ENCODE measurements at regions not wholly inside any gene's neighbourhood (a gene's known extent, or its start where the extent isn't known, plus 50 kb on each side); places are given as distances from the start of the nearest gene placed in this dataset.
A peak's percentile ranks its signal among the peaks of the same experiment; 100 is the strongest.

DNA sequence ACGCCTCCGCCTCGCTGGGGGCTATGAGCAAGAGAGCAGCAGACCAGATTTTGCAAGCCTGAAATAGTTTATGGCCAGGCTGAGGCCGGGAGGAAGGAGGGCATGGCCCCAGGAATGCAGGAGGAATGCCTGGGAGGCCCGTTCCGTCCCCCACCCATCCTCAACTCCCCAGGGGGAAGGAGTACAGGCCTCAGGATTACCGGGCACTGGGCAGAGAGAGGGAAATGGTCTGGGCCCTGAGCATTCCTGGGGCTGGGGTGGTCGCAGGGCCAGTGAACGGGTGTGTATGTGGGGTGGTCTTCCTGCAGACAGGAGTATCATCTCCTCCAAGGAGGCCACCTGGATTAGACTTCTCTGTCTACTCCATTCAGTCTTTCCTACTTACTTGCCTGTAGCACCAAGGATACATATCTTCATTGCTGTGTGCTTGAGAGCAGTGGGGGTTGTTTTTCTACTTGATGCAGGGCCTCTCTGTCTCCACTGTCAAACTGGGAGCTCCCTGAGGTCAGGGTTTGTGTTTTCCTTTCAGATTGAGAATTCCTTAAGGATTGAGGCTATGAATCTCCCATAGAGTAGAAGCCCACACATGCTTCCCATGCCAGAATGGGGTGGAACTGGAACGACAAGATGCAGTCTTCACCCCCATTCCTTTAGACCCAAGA, 81.3 kb downstream of the VEGFA start:
- H3K4me3 ChIP-seq, result no peak overlapping the region
- intact Hi-C loops (cut with DNase I; ENCODE audit: low total_unique reads), result no loop called here
- 86 to 92% (median 90%) methylated on average over 8 to 10 of the region's 10 CpGs for WGBS, 5 donors

DNA sequence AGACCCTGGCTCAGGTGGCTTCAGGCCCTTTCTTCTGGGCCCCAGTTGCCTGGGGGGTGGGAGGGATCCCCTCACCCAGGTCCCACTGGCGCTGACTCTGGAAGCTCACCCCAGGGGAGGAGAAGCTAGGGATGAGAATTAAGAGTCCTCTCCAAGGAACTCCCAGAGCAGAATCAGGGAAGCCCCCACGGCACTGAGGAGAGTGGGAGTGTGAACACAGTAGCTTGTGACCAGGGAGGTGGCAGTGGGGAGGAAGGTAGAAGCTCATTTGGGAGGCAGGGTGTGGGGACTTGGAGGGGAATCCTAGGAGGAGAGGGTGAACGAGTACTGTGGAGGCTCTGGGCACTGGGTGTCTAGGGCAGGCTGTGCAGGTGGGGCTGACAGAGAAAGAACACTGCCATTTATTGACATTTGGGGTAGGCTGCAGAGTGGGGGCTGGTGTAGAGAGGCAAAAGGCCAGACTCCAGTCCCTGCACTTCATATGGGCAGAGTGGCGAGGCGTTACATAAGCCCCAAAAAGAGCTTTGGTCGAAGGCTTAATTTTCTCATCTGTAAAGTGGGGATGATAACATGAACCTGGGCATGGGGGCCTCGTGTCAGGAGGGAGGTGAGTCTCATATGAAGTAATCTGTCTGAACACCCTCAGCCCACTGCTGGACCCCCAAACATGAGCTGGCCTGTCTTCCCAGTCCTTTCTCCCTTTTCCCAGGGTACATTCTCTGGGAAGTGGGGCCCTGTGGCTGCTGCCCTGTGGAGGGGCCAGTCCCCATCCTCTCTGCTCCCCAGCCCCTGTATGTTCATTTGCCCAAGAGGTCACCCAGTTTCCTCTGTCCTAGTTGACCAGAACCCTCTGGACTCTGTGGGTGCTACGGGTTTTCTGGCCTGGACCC, 80.5 kb downstream of the VEGFA start:
- WGBS, 5 donors, result 77 to 89% (median 81%) methylated on average over 8 of the region's 8 CpGs
- DNase-seq, result no peak
- Histone ChIP-seq H3K27me3 (no peaks in the 10 kb centered on the region), H3K27ac (peak overlapping the region in 1 of 5 donors; percentile 22), H3K4me1 (peaks cover 4 to 25% (median 7%) of the 10 kb centered on the region in 4 donors), H3K9me3 (no peaks in the 10 kb centered on the region), H3K36me3 (no peaks in the 10 kb centered on the region), H3K4me3 (no peak overlapping the region)
- intact Hi-C loops (cut with DNase I; ENCODE audit: low total_unique reads), result no loop called here
- no peak for TF ChIP-seq POLR2A (IDR thresholded peaks at IDR 0.05)
- TF ChIP-seq EP300 (IDR thresholded peaks at IDR 0.05), result no peak
- no peak for TF ChIP-seq POLR2AphosphoS5 (IDR thresholded peaks at IDR 0.05)
- TF ChIP-seq, protein P1, sequence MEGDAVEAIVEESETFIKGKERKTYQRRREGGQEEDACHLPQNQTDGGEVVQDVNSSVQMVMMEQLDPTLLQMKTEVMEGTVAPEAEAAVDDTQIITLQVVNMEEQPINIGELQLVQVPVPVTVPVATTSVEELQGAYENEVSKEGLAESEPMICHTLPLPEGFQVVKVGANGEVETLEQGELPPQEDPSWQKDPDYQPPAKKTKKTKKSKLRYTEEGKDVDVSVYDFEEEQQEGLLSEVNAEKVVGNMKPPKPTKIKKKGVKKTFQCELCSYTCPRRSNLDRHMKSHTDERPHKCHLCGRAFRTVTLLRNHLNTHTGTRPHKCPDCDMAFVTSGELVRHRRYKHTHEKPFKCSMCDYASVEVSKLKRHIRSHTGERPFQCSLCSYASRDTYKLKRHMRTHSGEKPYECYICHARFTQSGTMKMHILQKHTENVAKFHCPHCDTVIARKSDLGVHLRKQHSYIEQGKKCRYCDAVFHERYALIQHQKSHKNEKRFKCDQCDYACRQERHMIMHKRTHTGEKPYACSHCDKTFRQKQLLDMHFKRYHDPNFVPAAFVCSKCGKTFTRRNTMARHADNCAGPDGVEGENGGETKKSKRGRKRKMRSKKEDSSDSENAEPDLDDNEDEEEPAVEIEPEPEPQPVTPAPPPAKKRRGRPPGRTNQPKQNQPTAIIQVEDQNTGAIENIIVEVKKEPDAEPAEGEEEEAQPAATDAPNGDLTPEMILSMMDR (IDR thresholded peaks at IDR 0.05), result no peak

More for the DNA sequence above, 81.3 kb downstream of the VEGFA start:
- Histone ChIP-seq H3K9me3 (no peaks in the 10 kb centered on the region), H3K27ac (no peak overlapping the region), H3K27me3 (no peaks in the 10 kb centered on the region), H3K36me3 (no peaks in the 10 kb centered on the region), H3K4me1 (peaks cover 4 to 32% (median 10%) of the 10 kb centered on the region in 4 donors)
- TF ChIP-seq, protein P1 (IDR thresholded peaks at IDR 0.05), result no peak
- TF ChIP-seq POLR2A (IDR thresholded peaks at IDR 0.05) (no peak), POLR2AphosphoS5 (IDR thresholded peaks at IDR 0.05) (no peak), EP300 (IDR thresholded peaks at IDR 0.05) (no peak)
- no peak for DNase-seq

GRCh38 chr6:43849844-43850243, 79.8 kb downstream of the VEGFA start:
- 44 to 68% (median 51%) methylated on average over 5 of the region's 5 CpGs for WGBS, 5 donors
- Histone ChIP-seq H3K4me1 (peaks cover 4 to 23% (median 7%) of the 10 kb centered on the region in 4 donors), H3K4me3 (no peak overlapping the region), H3K36me3 (no peaks in the 10 kb centered on the region), H3K27me3 (no peaks in the 10 kb centered on the region), H3K27ac (peak overlapping the region in 1 of 5 donors; percentile 22), H3K9me3 (no peaks in the 10 kb centered on the region)
- intact Hi-C loops (cut with DNase I; ENCODE audit: low total_unique reads), result no loop called here
- TF ChIP-seq POLR2A (IDR thresholded peaks at IDR 0.05) (no peak), EP300 (IDR thresholded peaks at IDR 0.05) (no peak), POLR2AphosphoS5 (IDR thresholded peaks at IDR 0.05) (no peak)
- TF ChIP-seq, protein P1 (IDR thresholded peaks at IDR 0.05), result no peak
- peak in 1 of 2 donors; percentile 41 for DNase-seq

DNA sequence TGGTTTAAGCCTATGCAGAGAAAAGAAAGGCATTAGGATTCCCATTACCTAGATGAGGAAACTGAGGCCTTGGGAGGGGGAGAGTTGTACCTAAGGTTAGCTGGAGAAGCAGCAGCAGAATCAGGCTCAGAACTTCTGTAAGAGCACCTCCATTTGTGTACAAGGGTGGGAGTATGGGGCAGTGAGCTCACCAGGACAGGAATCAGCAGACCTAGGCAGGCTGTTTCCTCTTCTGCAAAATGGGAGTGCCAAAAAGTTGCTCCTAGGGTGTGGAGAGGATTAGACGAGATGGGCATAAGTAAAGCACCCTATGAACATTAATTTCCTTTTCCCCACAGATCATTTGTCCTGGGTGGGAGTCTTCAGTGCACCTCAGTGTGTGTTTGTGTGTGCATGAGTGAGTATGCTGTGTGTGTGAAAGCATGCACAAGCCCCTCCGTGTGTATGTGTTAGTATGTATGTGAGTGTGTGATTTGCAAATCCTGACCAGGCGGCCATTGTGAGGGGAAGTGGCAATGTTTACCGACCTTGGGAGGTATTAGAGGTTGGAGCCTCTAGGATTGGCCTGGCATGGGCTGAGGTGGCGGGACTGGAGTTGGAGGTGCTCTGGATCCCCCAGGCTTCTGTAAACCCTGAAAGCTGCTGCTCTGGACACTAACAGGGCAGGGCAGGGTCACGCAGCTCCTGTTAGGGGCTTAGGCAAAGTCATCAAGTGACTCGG, 78.8 kb downstream of the VEGFA start:
- H3K27me3 ChIP-seq, result no peaks in the 10 kb centered on the region
- intact Hi-C loops (cut with DNase I; ENCODE audit: low total_unique reads), result no loop called here
- peaks cover 4 to 23% (median 7%) of the 10 kb centered on the region in 4 donors for H3K4me1 ChIP-seq
- H3K9me3 ChIP-seq, result no peaks in the 10 kb centered on the region
- H3K27ac ChIP-seq, result no peak overlapping the region
- no peaks in the 10 kb centered on the region for H3K36me3 ChIP-seq
- H3K4me3 ChIP-seq, result no peak overlapping the region
- TF ChIP-seq, protein P1 (IDR thresholded peaks at IDR 0.05), result no peak
- TF ChIP-seq EP300 (IDR thresholded peaks at IDR 0.05) (no peak), POLR2AphosphoS5 (IDR thresholded peaks at IDR 0.05) (no peak), POLR2A (IDR thresholded peaks at IDR 0.05) (no peak)
- 68 to 79% (median 75%) methylated on average over 7 of the region's 7 CpGs for WGBS, 5 donors
- DNase-seq, result peak in 1 of 2 donors; percentile 51
